HCT116 (cell line): ENCODE measurements at regions not wholly inside any gene's neighbourhood (a gene's known extent, or its start where the extent isn't known, plus 50 kb on each side); places are given as distances from the start of the nearest gene placed in this dataset.

Experiments
- EZH2 ChIP-seq: fragments of 200-600 bp; sonication (generic); IDR thresholded peaks from 2 replicates; pipeline ENCODE4 v1.6.1; 2017; ENCODE audit warnings: antibody characterized with exemption, mixed run types
- EZH2phosphoT487 ChIP-seq: fragments of 200-600 bp; IDR thresholded peaks from 2 replicates; pipeline ENCODE4 v1.6.1; 2018; ENCODE audit warnings: antibody characterized with exemption, borderline replicate concordance
- POLR2A ChIP-seq: IDR thresholded peaks from 2 replicates; pipeline ENCODE4 v1.7.0; 2011; ENCODE audit warnings: borderline replicate concordance; ENCODE audit not compliant: insufficient read depth, insufficient read length; ENCODE audit errors: extremely low read depth
- POLR2AphosphoS5 ChIP-seq: IDR thresholded peaks from 2 replicates; pipeline ENCODE4 v1.6.1; 2011; ENCODE audit warnings: mild to moderate bottlenecking, low read depth, low read length, moderate library complexity
- SIN3A ChIP-seq: IDR thresholded peaks from 2 replicates; pipeline ENCODE4 v1.6.1; 2012; ENCODE audit warnings: low read depth
- YY1 ChIP-seq: IDR thresholded peaks from 2 replicates; pipeline ENCODE4 v1.6.1; 2011; ENCODE audit warnings: low read length, low read depth, moderate library complexity, mild to moderate bottlenecking; ENCODE audit not compliant: insufficient replicate concordance; ENCODE audit errors: extremely low read depth
- ZFX ChIP-seq: fragments of 450-650 bp; IDR thresholded peaks from 2 replicates; pipeline ENCODE4 v1.6.1; 2017
- TF ChIP-seq, protein P1 (sequence below), 3 experiments: fragments of 200-600 bp in 1 of 3; sonication (generic) in 1 of 3; IDR thresholded peaks in 2 of 3; conservative IDR thresholded peaks in 1 of 3; 2 replicates each; pipeline ENCODE4 v1.5.1; 2012 to 2017; ENCODE audit warnings: low read depth in 2 of 3, low read length in 2 of 3, antibody characterized with exemption in 1 of 3, borderline replicate concordance in 1 of 3, control low read depth in 1 of 3, mild to moderate bottlenecking in 1 of 3, mixed read lengths in 1 of 3, mixed run types in 1 of 3, moderate library complexity in 1 of 3; ENCODE audit not compliant: insufficient read depth in 1 of 3

DNA sequence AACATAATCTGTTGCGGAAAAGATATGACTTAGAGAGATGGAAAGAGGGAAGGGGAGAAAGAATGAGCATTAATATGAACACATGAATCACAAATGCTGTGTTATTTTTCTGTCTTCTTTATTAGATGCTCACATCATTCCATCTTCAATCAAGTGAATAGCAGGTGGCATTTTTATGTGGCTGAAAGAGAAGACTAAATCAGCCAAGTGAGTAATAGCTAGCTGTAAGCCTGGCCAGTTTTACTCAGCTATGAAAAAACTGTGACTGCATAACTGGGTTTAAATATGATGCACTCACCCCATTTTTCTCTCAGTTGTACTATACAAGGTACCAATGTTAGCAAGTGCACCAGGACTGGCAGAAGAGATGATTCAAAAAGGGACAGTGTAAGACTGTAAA lies 571.1 kb downstream of the JRKL start:
- TF ChIP-seq, protein P1, sequence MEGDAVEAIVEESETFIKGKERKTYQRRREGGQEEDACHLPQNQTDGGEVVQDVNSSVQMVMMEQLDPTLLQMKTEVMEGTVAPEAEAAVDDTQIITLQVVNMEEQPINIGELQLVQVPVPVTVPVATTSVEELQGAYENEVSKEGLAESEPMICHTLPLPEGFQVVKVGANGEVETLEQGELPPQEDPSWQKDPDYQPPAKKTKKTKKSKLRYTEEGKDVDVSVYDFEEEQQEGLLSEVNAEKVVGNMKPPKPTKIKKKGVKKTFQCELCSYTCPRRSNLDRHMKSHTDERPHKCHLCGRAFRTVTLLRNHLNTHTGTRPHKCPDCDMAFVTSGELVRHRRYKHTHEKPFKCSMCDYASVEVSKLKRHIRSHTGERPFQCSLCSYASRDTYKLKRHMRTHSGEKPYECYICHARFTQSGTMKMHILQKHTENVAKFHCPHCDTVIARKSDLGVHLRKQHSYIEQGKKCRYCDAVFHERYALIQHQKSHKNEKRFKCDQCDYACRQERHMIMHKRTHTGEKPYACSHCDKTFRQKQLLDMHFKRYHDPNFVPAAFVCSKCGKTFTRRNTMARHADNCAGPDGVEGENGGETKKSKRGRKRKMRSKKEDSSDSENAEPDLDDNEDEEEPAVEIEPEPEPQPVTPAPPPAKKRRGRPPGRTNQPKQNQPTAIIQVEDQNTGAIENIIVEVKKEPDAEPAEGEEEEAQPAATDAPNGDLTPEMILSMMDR (IDR thresholded peaks at IDR 0.05 in 2 of 3, conservative IDR thresholded peaks at IDR 0.05 in 1 of 3; ENCODE audit: borderline replicate concordance in 1 of 3, insufficient read depth in 1 of 3, low read depth in 2 of 3, low read length in 2 of 3) = no peak
- TF ChIP-seq EZH2 (no peak), ZFX (no peak), POLR2A (no peak), SIN3A (no peak), EZH2phosphoT487 (no peak), YY1 (no peak), POLR2AphosphoS5 (no peak)
